GM12892 (cell line): ENCODE measurements at regions not wholly inside any gene's neighbourhood (a gene's known extent, or its start where the extent isn't known, plus 50 kb on each side); places are given as distances from the start of the nearest gene placed in this dataset.

ENCODE experiments used
- POLR2A ChIP-seq: IDR thresholded peaks from 2 replicates; pipeline ENCODE4 v1.6.1; 2011; ENCODE audit warnings: low read depth, low read length, control low read depth
- POLR2AphosphoS5 ChIP-seq: IDR thresholded peaks from 2 replicates; pipeline ENCODE4 v1.6.1; 2011; ENCODE audit warnings: low read depth, low read length, control low read depth
- TAF1 ChIP-seq: IDR thresholded peaks from 2 replicates; pipeline ENCODE4 v1.6.1; 2011; ENCODE audit warnings: low read depth, mild to moderate bottlenecking, control low read depth, low read length, borderline replicate concordance

GRCh38 chr6:4564801-4565271 is 211.4 kb upstream of the CDYL start:
- TF ChIP-seq POLR2A (no peak), POLR2AphosphoS5 (no peak), TAF1 (no peak)
